ENCODE measurements at regions not wholly inside any gene's neighbourhood (a gene's known extent, or its start where the extent isn't known, plus 50 kb on each side); places are given as distances from the start of the nearest gene placed in this dataset.
"Not testable (repeated sequence)": the region's sequence is repeated elsewhere in the genome, so short reads cannot be mapped to it uniquely, and the experiment has no call there.

DNA sequence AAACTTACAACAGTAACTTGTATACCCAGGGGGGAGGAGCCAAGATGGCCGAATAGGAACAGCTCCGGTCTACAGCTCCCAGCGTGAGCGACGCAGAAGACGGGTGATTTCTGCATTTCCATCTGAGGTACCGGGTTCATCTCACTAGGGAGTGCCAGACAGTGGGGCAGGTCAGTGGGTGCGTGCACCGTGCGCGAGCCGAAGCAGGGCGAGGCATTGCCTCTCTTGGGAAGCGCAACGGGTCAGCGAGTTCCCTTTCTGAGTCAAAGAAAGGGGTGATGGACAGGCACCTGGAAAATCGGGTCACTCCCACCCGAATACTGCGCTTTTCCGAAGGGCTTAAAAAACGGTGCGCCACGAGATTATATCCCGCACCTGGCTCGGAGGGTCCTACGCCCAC, 278.8 kb downstream of the FAM47B start:
- DNase-seq (ENCODE audit: low spot score) = not testable (repeated sequence)

DNA sequence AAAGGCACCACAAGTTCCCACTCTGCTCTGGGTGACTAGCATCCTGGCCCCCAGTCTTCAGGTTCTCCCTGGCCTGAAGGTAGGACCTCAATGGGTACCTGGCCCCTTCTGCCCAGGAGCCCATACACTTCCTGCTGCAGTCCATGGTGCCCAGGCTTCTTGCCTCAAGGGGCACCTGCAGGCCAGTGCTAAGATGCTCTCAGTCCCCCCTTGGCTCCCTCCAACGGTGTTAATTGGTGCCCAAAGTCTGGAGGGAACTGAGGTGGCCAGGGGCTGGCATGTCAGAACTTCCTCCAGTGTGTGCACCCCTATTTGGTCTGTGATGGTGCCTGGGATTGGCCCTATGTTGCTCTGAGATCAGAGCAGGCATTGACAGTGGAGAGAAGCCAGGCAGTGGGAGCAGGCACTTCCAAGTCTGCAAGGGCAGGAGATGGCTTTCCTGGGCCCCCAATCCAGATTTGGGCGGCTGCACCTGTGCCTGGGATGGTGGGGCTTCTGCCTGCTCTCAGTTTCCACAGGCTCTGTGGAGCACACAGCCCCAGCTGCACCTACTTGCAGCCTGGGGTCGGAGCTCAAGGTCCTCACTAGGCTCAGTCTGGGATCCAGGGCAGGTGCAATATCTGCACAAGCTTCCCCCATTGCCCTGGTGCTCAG, 301.6 kb downstream of the FAM47B start:
- no peak for DNase-seq (ENCODE audit: low spot score)

DNA sequence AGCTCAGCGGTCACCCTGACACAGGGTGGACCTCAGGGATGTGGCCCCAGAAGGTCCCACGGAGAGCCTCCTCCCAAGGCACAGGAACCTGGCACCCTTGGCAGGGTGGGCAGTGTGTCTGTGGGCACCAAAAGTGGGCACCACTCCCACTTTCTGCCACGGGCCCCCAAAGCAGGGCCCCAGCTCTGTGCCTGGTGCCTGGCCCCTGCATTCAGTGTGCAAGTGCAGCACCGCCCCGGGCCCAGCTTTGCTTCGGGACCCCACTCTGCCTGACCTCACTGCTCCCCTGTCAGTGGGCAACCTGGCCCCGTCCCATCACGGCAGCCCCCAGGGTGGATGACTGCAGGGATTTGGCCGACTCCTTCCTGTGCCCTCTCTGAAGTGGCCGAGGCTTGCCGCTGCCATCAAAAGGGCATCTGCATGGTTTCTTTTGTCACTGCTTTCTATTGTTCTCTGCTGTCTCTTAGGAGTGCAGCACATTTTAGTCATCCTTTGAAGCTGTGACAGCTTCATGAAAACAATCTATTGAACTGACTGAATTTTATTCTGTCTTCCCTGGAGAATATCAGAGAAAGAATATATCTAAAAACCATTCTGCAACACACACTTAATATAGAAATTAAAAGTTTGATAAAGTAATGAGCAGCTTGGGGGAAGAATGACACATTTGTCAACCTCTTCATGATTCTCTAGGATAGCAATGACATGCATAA, 302.4 kb downstream of the FAM47B start:
- no peak for DNase-seq (ENCODE audit: low spot score)

- DNase-seq (ENCODE audit: low spot score) = no peak
Measured at GRCh38 chrX:35251226-35251625, 308.6 kb downstream of the FAM47B start.

- no peak for DNase-seq (ENCODE audit: low spot score)
Measured at GRCh38 chrX:35276115-35276514, 333.5 kb downstream of the FAM47B start.

DNA sequence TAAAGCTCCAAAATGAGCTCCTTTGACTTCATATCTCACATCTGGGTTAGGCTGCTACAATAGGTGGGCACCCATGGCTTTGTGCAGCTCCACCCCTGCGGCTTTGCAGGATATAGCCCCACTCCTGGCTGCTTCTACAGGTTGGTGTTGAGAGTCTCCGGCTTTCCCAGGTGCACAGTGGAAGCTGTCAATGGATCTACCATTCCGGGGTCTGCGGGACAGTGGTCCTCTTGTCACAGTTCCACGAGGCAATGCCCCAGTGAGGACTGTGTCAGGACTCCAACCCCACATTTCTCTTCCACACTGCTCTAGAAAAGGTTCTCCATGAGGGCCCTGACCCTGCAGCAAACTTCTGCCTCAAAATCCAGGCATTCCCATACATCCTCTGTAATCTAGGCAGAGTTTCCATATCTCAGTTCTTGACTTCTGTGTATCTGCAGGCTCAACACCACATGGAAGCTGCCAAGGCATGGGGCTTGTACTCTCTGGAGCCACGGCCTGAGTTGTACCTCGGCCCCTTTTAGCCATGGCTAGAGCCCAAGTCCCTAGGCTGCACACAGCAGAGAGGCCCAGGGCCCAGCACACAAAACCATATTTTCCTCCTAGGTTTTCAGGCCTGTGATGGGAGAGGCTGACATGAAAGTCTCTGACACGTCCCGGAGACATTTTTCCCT, 342.8 kb downstream of the FAM47B start:
- DNase-seq (ENCODE audit: low spot score) = no peak

DNA sequence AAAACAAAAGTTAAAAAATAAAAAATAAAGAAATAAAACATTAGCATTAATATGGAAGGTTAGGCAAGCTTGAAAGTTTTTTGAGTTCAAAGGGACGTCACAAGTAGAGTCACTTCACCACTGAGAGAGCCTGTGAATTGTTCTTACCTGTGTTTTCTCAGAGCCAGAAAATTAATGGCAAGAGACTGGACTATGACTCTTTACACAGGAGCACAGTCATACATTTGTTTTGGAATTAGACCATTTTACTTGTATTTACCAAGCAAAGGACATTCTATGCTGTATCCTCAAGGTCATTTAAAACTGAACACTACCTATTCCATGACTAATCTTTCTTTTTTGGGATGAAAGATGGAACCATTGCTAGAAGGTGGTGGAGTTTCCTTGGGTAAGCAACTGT, 346.1 kb downstream of the FAM47B start:
- no peak for DNase-seq (ENCODE audit: low spot score)

DNA sequence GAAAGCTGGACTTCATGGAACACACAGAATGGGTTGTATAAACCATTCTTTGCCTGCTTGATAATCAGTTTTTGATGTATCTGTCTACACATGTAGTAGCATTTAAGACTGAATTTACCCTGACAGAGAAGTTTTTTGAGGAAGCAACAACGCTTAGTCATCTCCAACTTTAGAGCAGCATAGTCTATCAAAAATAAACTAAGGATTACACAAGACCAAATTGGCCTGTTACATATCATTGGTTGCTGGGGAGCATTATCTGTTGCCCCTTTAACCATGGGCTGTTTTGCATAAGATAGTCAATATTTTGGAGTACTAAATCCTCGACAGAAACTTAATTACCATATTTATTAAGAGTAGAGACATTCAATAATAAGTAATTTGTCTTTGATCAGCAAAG, 347.4 kb downstream of the FAM47B start:
- no peak for DNase-seq (ENCODE audit: low spot score)

DNA sequence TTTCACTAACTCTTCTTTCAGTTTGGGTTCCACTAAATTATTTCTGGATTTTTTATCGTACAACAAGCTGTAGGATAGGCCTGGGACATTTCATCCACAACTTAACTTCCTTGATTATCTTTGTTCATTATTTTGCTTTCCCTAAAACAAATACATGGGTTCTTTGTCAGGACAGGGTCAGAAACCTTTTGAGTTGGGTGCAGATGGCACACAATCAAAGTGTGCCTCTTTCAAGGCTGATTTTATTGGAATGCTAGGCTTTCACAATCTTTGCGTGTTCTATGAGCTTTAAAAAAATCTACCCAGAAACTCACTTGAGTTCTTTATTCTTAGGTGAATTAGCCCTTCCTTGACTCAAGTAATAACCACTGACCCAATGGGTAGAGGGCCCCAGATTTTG, 348.4 kb downstream of the FAM47B start:
- no peak for DNase-seq (ENCODE audit: low spot score)

- no peak for DNase-seq (ENCODE audit: low spot score)
Measured at GRCh38 chrX:35292522-35292921, 349.9 kb downstream of the FAM47B start.

DNA sequence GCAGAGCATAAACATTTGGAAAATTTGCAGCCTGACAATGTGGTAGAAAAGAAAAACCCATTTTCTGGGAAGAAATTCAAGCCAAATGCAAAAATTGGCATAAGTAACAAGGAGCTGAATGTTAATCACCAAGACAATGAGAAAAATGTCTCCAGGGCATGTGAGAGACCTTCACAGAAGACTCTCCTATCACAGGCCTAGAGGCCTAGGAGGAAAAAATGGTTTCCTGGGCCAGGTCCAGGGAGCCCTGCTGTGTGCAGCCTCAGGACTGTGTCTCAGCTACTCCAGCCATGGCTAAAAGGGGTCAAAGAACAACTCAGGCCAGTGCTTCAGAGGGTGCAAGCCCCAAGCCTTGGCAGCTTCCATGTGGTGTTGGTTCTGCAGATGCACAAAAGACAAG, 362.4 kb downstream of the FAM47B start:
- not testable (repeated sequence) for DNase-seq (ENCODE audit: low spot score)

DNA sequence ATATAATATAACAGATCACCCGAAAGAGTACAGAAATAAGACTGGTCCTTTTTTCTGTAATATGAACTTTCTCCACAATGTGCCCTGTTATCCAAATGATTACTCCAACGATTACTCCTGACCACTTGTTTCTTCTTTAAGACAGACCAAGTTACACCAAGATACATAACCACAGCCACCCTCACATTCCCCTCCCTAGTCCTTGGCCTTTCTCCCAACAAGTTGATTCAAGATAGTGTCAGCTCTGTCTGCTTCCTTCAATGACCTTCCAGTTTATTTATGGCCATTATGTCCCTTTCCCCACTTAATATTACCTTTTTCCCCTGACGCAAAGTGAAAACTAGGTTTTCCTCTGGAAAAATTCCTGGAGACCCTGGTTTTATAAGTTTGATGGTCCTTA, 397.2 kb downstream of the FAM47B start:
- DNase-seq (ENCODE audit: low spot score) = no peak

DNA sequence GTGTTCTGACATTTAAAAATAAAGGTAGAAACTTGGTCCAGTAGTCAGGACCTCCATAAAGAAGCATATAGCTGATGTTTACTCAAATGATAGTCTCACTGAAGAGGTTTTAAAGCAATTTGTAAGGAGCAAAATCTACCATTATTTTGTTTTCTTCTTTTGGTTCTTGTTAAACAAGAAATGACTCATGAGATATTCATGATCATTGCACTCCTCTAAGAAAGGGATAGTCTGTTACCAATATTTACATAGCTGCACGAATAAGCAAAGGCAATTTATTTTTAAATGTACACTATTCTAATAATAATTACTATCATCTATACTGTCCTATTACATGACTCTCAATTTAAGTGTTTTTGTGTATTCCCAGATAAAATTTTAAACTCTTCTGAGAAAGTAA, 397.9 kb downstream of the FAM47B start:
- DNase-seq (ENCODE audit: low spot score) = no peak

DNA sequence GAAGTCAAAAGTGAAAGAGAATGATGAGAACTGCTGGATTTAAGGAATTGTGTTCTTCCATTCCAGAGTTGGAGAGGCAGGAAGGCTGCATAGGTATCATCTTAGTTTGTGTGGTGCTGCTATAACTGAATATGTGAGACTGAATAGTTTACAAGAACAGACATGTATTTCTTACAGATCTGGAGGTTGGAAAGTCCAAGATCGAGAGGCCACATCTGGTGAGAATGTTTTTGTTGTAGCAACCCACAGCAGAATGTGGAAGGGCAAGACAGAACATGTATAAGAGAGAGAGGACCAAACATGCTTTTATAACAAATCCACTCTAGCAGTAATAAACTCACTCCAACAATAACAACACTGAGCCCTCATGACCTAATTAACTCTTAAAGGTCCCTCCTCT, 408.6 kb downstream of the FAM47B start:
- no peak for DNase-seq (ENCODE audit: low spot score)

DNA sequence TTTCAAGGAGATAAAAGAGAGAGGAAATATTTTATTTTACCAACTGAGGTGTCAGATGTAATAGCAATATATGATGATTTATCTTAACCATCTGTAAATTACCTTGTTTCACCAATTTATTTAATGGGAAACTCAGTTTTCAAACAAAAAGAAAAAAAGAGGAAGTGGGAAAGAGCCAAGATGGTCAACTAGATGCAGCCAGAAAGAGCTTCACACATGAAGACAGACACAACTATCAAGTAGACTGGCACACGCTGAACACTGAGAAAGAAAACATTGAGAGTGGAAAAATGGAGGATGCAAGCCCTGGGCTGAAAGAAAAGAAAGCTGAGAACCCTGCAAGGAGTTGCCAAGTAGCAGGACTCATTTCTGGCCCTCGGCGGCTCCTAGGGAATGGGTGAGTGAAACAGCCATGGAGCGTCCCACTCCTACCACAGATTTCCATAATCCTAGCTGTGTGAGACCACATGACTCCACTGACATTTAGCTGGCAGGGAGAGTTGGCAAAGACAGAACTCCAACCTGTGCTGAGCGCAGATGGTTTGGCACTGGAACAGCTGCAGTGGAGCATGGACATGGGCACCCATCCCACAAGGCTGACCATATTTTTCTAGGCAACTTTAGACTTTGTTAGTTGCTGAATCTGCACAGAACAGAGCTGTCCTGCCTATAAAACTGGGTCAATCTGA, 409.3 kb downstream of the FAM47B start:
- DNase-seq (ENCODE audit: low spot score) = no peak

DNA sequence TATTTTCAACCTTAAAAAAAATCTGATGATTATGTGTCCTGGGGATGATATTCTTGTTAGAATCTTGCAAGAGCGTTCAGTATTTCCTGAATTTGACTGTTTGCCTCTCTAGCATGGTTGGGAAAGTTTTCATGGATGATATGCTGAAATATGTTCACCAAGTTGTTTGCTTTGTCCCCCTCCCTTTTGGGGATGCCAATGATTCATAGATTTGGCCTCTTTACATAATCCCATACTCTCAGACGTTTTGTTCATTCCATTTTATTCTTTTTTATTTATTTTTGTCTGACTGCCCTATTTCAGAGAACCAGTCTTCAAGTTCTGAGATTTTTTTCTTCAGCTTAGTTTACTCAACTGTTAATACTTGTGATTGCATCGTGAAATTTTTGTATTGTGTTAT, 415.1 kb downstream of the FAM47B start:
- DNase-seq (ENCODE audit: low spot score) = no peak

GRCh38 chrX:35362866-35363265, 420.3 kb downstream of the FAM47B start:
- no peak for DNase-seq (ENCODE audit: low spot score)

DNA sequence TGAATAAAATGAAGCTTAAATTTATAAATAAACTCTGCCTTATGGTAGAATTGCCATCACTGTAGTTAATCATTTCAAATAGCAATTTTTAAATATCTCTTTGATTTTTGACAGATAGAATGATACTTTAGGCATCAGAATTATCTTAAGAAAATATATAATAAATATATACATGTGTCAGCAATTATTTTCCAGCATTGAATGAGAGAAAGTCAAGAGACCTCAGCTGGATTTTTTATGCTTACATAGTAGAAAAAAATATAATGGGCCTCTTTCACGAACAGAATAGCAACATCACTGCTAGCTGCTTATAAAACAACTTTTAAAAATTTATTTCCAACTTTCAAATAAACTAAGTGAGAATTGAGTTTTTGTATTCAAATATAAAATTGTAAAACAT, 424.0 kb upstream of the MAGEB16 start:
- DNase-seq (ENCODE audit: low spot score) = no peak

GRCh38 chrX:35380808-35381700, 417.1 kb upstream of the MAGEB16 start:
- no peak for DNase-seq (ENCODE audit: low spot score)

DNA sequence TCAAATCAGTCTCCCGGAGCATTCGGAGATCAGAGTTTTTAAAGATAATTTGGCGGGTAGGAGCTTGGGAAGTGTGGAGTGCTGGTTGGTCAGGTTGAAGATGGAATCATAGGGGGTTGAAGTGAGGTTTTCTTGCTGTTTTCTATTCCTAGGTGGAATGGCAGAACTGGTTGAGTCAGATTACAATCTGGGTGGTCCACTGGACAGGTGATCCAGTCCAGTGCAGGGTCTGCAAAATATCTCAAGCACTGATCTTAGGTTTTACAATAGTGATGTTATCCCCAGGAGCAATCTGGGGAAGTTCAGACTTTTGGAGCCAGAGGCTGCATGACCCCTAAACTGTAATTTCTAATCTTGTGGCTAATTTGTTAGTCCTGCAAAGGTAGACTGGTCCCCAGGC, 416.4 kb upstream of the MAGEB16 start:
- DNase-seq (ENCODE audit: low spot score) = not testable (repeated sequence)

GRCh38 chrX:35382966-35383365, 415.2 kb upstream of the MAGEB16 start:
- no peak for DNase-seq (ENCODE audit: low spot score)

- no peak for DNase-seq (ENCODE audit: low spot score)
Measured at GRCh38 chrX:35392232-35392631, 405.9 kb upstream of the MAGEB16 start.

All from CD4-positive, alpha-beta T cell treated with Interleukin-2 at 100 ng/mL for 4 hours (primary cell).